ENCODE measurements at regions not wholly inside any gene's neighbourhood (a gene's known extent, or its start where the extent isn't known, plus 50 kb on each side); places are given as distances from the start of the nearest gene placed in this dataset.

- TF ChIP-seq CTCF (IDR thresholded peaks at IDR 0.05) (no peak), POLR2A (IDR thresholded peaks at IDR 0.05) (no peak)
Observed at GRCh38 chr10:63766745-63767137, 245.5 kb downstream of the REEP3 start.

Data from esophagus squamous epithelium (tissue), 4 donors.